ENCODE measurements at regions not wholly inside any gene's neighbourhood (a gene's known extent, or its start where the extent isn't known, plus 50 kb on each side); places are given as distances from the start of the nearest gene placed in this dataset.
"Not testable (repeated sequence)": the region's sequence is repeated elsewhere in the genome, so short reads cannot be mapped to it uniquely, and the experiment has no call there.

- no peak for DNase-seq
Observed at GRCh38 chr10:81674941-81675340, 200.1 kb upstream of the NRG3 start.

- DNase-seq = no peak
Observed at GRCh38 chr10:81679291-81679690, 195.7 kb upstream of the NRG3 start.

- DNase-seq = no peak
Observed at GRCh38 chr10:81680359-81680758, 194.6 kb upstream of the NRG3 start.

GRCh38 chr10:81688459-81688858, 186.5 kb upstream of the NRG3 start:
- no peak for DNase-seq

- no peak for DNase-seq
Observed at GRCh38 chr10:81696609-81697388, 178.2 kb upstream of the NRG3 start.

GRCh38 chr10:81704596-81704995, 170.4 kb upstream of the NRG3 start:
- DNase-seq = no peak

- no peak for DNase-seq
Observed at GRCh38 chr10:81708416-81708815, 166.6 kb upstream of the NRG3 start.

- DNase-seq = peak; percentile 44
Observed at GRCh38 chr10:81708929-81709328, 166.1 kb upstream of the NRG3 start.

GRCh38 chr10:81722399-81722798, 152.6 kb upstream of the NRG3 start:
- no peak for DNase-seq

- DNase-seq = no peak
Observed at GRCh38 chr10:81724431-81724830, 150.6 kb upstream of the NRG3 start.

- no peak for DNase-seq
Observed at GRCh38 chr10:81725851-81726250, 149.1 kb upstream of the NRG3 start.

- DNase-seq = no peak
Observed at GRCh38 chr10:81728692-81729091, 146.3 kb upstream of the NRG3 start.

GRCh38 chr10:81730891-81731290, 144.1 kb upstream of the NRG3 start:
- DNase-seq = no peak

- DNase-seq = no peak
Observed at GRCh38 chr10:81733542-81733941, 141.5 kb upstream of the NRG3 start.

- not testable (repeated sequence) for DNase-seq
Observed at GRCh38 chr10:81735167-81735566, 139.8 kb upstream of the NRG3 start.

- no peak for DNase-seq
Observed at GRCh38 chr10:81759111-81759510, 115.9 kb upstream of the NRG3 start.

GRCh38 chr10:81784111-81784597, 90.8 kb upstream of the NRG3 start:
- DNase-seq = no peak

GRCh38 chr10:81792729-81793128, 82.3 kb upstream of the NRG3 start:
- no peak for DNase-seq

- no peak for DNase-seq
Observed at GRCh38 chr10:81806842-81807241, 68.2 kb upstream of the NRG3 start.

GRCh38 chr10:81814842-81815241, 60.2 kb upstream of the NRG3 start:
- no peak for DNase-seq

- no peak for DNase-seq
Observed at GRCh38 chr10:81817596-81818170, 57.3 kb upstream of the NRG3 start.

GRCh38 chr10:81820418-81820817, 54.6 kb upstream of the NRG3 start:
- DNase-seq = no peak
